ENCODE measurements at regions not wholly inside any gene's neighbourhood (a gene's known extent, or its start where the extent isn't known, plus 50 kb on each side); places are given as distances from the start of the nearest gene placed in this dataset.

GRCh38 chr4:56195025-56195424 is 192.3 kb downstream of the AASDH start:
- POLR2A ChIA-PET = no interaction called here
- FAIRE-seq (no peak), DNase-seq (ENCODE audit: low read depth in 1 of 2, low spot score in 1 of 2) (no peak), ATAC-seq (no peak)
- 54% methylated on average over 4 of the region's 4 CpGs for WGBS (ENCODE audit: missing lambda C conversion rate)
- H3K9me3 ChIP-seq = no peaks in the 10 kb centered on the region
- no peak overlapping the region for H3K27ac ChIP-seq
- no peak overlapping the region for H3K4me3 ChIP-seq
- CTCF ChIA-PET = no interaction called here
- H3K4me1 ChIP-seq = no peaks in the 10 kb centered on the region
- no peak overlapping the region for H3K4me2 ChIP-seq
- no peak for TF ChIP-seq CBX2 (IDR thresholded peaks at IDR 0.05; ENCODE audit: borderline replicate concordance, low read depth)
- no peak for TF ChIP-seq ZC3H11A (IDR thresholded peaks at IDR 0.05)
- no peak for TF ChIP-seq RARB (CRISPR knock-in tag; IDR thresholded peaks at IDR 0.05)

- WGBS (ENCODE audit: missing lambda C conversion rate) = 49% methylated on average over 5 of the region's 6 CpGs
- CTCF ChIA-PET = no interaction called here
- no peak for DNase-seq (ENCODE audit: low read depth in 1 of 2, low spot score in 1 of 2)
Measured at GRCh38 chr4:56191534-56191933, 195.8 kb downstream of the AASDH start.

GRCh38 chr4:56187688-56188087 is 199.6 kb downstream of the AASDH start:
- no peak for DNase-seq (ENCODE audit: low read depth in 1 of 2, low spot score in 1 of 2)
- no peak for FAIRE-seq
- ChIA-PET CTCF (no interaction called here), POLR2A (no interaction called here)
- WGBS (ENCODE audit: missing lambda C conversion rate) = 42% methylated on average over 6 of the region's 6 CpGs
- no peaks in the 10 kb centered on the region for H3K4me1 ChIP-seq
- no peak for ATAC-seq
- no peaks in the 10 kb centered on the region for H3K9me3 ChIP-seq
- TF ChIP-seq BHLHE40 (IDR thresholded peaks at IDR 0.05; ENCODE audit: low read depth, low read length) (no peak), CHD2 (IDR thresholded peaks at IDR 0.05; ENCODE audit: low read length, partially characterized antibody) (no peak), EHF (CRISPR knock-in tag; IDR thresholded peaks at IDR 0.05) (no peak), NFE2L2 (conservative IDR thresholded peaks at IDR 0.05; ENCODE audit: low read length) (no peak), CHD4 (IDR thresholded peaks at IDR 0.05; ENCODE audit: borderline replicate concordance) (no peak), REST (IDR thresholded peaks at IDR 0.05) (no peak), PHF8 (IDR thresholded peaks at IDR 0.05; ENCODE audit: borderline replicate concordance, low read depth) (no peak), JUN (IDR thresholded peaks at IDR 0.05) (no peak), HOXB5 (CRISPR knock-in tag; IDR thresholded peaks at IDR 0.05) (no peak), SMC3 (IDR thresholded peaks at IDR 0.05) (no peak), TP53 (CRISPR knock-in tag; IDR thresholded peaks at IDR 0.05) (no peak), JUNB (IDR thresholded peaks at IDR 0.05) (no peak), TFCP2L1 (CRISPR knock-in tag; IDR thresholded peaks at IDR 0.05) (no peak)
- no peak overlapping the region for H3K4me3 ChIP-seq
- no peak overlapping the region for H3K4me2 ChIP-seq
- no peak overlapping the region for H3K27ac ChIP-seq

More at GRCh38 chr4:56191534-56191933, 195.8 kb downstream of the AASDH start:
- Histone ChIP-seq H3K27ac (no peak overlapping the region), H3K4me2 (no peak overlapping the region), H3K9me3 (no peaks in the 10 kb centered on the region), H3K4me3 (no peak overlapping the region), H3K4me1 (no peaks in the 10 kb centered on the region)
- TF ChIP-seq PBX3 (IDR thresholded peaks at IDR 0.05) (no peak), CEBPB (IDR thresholded peaks at IDR 0.05) (no peak), MYC (IDR thresholded peaks at IDR 0.05; ENCODE audit: borderline replicate concordance, low read length) (no peak)
- POLR2A ChIA-PET = no interaction called here
- no peak for ATAC-seq
- FAIRE-seq = no peak

All from A549 (cell line).